HFFc6 (cell line): ENCODE measurements at regions not wholly inside any gene's neighbourhood (a gene's known extent, or its start where the extent isn't known, plus 50 kb on each side); places are given as distances from the start of the nearest gene placed in this dataset.
"Not testable (repeated sequence)": the region's sequence is repeated elsewhere in the genome, so short reads cannot be mapped to it uniquely, and the experiment has no call there.

Source experiments
- DNase-seq: peaks from one replicate; pipeline ENCODE4 v3.0.0-alpha.2; 2018
- H3K27ac Mint-ChIP-seq: 2 replicates; pipeline ENCODE4 v1.8.0; 2020; ENCODE audit warnings: mild to moderate bottlenecking, mixed read lengths
- H3K27me3 Mint-ChIP-seq: 2 replicates; pipeline ENCODE4 v1.8.0; 2021; ENCODE audit warnings: mild to moderate bottlenecking, moderate library complexity, mixed read lengths; ENCODE audit not compliant: insufficient read depth
- H3K36me3 Mint-ChIP-seq: 2 replicates; pipeline ENCODE4 v1.8.0; 2021; ENCODE audit warnings: low read depth, mixed read lengths
- H3K4me1 Mint-ChIP-seq: 2 replicates; pipeline ENCODE4 v1.8.0; 2020; ENCODE audit warnings: low read depth, mixed read lengths
- H3K4me3 Mint-ChIP-seq: 2 replicates; pipeline ENCODE4 v1.8.0; 2020; ENCODE audit warnings: mild to moderate bottlenecking, moderate library complexity, mixed read lengths
- H3K9me3 Mint-ChIP-seq: 2 replicates; pipeline ENCODE4 v1.8.0; 2020; ENCODE audit warnings: mild to moderate bottlenecking, mixed read lengths
- TF ChIP-seq, protein P1 (sequence below): fragments of 200-600 bp; sonication (generic); IDR thresholded peaks from 2 replicates; pipeline ENCODE4 v1.5.0; 2021; ENCODE audit warnings: antibody characterized with exemption, mild to moderate bottlenecking

DNA sequence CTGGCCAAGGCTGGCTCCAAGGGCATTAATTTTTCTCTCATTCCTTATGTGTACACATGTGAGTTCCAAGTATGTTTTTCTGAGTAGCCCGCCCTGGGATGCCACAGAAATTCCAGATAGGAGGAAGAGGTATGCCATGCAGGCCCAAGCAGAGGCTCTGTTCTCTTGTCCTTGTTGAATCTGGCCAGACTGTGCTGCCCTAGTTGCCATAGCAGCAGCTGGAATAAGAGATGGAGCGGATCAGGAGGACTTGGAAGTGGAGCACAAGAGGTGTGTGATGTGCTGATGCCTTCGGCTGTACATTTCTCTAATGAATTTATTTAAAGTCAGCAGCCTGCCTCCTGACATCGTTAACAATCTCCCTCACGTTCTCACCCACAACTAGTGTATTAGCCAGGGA is 235.6 kb upstream of the RPS23 start:
- no peaks in the 10 kb centered on the region for H3K9me3 Mint-ChIP-seq
- H3K4me1 Mint-ChIP-seq, result no peaks in the 10 kb centered on the region
- peaks cover 1% of the 10 kb centered on the region for H3K27me3 Mint-ChIP-seq
- no peaks in the 10 kb centered on the region for H3K36me3 Mint-ChIP-seq
- no peak overlapping the region for H3K4me3 Mint-ChIP-seq
- TF ChIP-seq, protein P1, sequence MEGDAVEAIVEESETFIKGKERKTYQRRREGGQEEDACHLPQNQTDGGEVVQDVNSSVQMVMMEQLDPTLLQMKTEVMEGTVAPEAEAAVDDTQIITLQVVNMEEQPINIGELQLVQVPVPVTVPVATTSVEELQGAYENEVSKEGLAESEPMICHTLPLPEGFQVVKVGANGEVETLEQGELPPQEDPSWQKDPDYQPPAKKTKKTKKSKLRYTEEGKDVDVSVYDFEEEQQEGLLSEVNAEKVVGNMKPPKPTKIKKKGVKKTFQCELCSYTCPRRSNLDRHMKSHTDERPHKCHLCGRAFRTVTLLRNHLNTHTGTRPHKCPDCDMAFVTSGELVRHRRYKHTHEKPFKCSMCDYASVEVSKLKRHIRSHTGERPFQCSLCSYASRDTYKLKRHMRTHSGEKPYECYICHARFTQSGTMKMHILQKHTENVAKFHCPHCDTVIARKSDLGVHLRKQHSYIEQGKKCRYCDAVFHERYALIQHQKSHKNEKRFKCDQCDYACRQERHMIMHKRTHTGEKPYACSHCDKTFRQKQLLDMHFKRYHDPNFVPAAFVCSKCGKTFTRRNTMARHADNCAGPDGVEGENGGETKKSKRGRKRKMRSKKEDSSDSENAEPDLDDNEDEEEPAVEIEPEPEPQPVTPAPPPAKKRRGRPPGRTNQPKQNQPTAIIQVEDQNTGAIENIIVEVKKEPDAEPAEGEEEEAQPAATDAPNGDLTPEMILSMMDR, result no peak
- no peak overlapping the region for H3K27ac Mint-ChIP-seq
- no peak for DNase-seq

DNA sequence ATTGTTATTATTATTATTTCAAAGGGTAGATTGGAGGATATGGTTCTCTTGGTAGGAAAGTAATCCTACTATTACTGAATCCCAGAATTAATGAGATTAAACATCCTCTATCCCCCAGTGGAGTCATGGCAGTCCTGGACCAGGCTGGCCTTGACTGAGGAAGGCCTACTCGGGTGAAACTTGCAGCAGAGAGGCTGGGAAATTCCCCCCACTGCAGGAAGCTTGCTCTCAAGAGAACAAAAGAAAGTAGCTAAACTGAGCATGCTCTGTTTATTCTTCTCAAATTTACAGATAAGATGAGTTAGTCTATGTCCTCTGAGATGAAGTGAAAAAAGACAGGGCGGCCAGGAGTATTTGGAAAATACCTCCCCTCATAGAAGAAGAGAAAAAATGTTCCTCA is 233.9 kb upstream of the RPS23 start:
- no peaks in the 10 kb centered on the region for H3K36me3 Mint-ChIP-seq
- H3K4me1 Mint-ChIP-seq, result no peaks in the 10 kb centered on the region
- H3K9me3 Mint-ChIP-seq, result no peaks in the 10 kb centered on the region
- H3K27ac Mint-ChIP-seq, result no peak overlapping the region
- no peak for DNase-seq
- TF ChIP-seq, protein P1, result no peak
- no peaks in the 10 kb centered on the region; the same call in 1 of the 2 replicates for H3K27me3 Mint-ChIP-seq
- no peak overlapping the region for H3K4me3 Mint-ChIP-seq

DNA sequence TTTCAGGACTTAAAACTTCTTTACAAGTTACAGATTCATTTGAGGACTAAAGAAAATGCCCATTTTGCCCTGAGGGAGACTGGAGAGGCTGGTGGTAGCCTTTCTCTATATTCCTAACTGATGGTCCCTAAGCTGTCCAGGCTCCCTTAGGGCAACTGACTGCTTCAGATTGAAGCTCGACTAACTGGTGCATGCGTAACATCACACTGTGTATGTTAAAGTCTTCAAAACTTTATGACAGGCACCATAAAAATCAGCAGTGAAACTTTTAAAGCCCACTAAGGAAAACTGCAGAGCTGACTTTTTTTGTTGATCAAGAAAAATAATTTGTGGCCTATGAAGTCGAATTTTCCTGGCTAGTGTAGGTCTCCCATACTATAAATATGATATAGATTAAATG is 233.0 kb upstream of the RPS23 start:
- no peak overlapping the region for H3K27ac Mint-ChIP-seq

DNA sequence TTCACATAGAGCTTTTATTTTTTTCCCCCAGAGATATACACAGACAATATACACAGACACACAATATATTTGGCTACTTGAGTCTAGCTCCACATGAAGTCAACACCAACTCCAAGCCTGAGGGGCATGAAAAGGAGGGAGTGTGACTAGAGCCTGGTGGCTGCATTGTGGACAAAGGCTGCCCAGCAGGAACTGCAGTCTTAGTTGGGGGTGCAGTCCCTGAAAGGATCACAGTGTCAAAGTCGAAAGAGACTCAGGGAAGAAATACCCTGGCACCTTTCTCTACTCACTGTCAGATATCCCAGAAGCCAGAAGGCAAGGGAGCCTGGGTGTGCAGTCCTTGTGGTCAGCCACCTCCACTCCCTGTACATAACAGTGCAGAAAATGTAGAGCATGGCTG is 231.6 kb upstream of the RPS23 start:
- H3K4me1 Mint-ChIP-seq, result no peaks in the 10 kb centered on the region
- no peaks in the 10 kb centered on the region; the same call in 1 of the 2 replicates for H3K27me3 Mint-ChIP-seq
- H3K27ac Mint-ChIP-seq, result no peak overlapping the region
- H3K4me3 Mint-ChIP-seq, result no peak overlapping the region
- TF ChIP-seq, protein P1, result no peak
- peaks cover 4% of the 10 kb centered on the region; the same call in 1 of the 2 replicates for H3K9me3 Mint-ChIP-seq
- no peaks in the 10 kb centered on the region for H3K36me3 Mint-ChIP-seq
- DNase-seq, result no peak

More for the DNA sequence above, 233.0 kb upstream of the RPS23 start:
- no peaks in the 10 kb centered on the region; the same call in 1 of the 2 replicates for H3K27me3 Mint-ChIP-seq
- DNase-seq, result no peak
- no peak overlapping the region for H3K4me3 Mint-ChIP-seq
- H3K36me3 Mint-ChIP-seq, result no peaks in the 10 kb centered on the region
- H3K4me1 Mint-ChIP-seq, result no peaks in the 10 kb centered on the region
- H3K9me3 Mint-ChIP-seq, result peaks cover 4% of the 10 kb centered on the region; the same call in 1 of the 2 replicates
- TF ChIP-seq, protein P1, result no peak

DNA sequence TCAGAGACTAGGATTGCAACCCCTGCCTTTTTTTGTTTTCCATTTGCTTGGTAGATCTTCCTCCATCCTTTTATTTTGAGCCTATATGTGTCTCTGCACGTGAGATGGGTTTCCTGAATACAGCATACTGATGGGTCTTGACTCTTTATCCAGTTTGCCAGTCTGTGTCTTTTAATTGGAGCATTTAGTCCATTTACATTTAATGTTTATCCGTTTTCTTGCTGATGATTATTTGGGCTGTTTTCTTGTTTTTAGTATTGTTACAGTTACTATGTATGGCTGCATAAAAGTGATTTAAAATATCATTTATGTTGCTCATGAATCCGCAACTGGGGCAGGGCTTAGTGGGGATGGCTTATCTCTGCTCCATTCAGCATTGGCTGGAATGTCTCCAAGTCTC is 228.2 kb upstream of the RPS23 start:
- H3K27me3 Mint-ChIP-seq, H3K9me3 Mint-ChIP-seq, H3K27ac Mint-ChIP-seq, H3K4me1 Mint-ChIP-seq, DNase-seq, H3K36me3 Mint-ChIP-seq, H3K4me3 Mint-ChIP-seq: not testable (repeated sequence)

DNA sequence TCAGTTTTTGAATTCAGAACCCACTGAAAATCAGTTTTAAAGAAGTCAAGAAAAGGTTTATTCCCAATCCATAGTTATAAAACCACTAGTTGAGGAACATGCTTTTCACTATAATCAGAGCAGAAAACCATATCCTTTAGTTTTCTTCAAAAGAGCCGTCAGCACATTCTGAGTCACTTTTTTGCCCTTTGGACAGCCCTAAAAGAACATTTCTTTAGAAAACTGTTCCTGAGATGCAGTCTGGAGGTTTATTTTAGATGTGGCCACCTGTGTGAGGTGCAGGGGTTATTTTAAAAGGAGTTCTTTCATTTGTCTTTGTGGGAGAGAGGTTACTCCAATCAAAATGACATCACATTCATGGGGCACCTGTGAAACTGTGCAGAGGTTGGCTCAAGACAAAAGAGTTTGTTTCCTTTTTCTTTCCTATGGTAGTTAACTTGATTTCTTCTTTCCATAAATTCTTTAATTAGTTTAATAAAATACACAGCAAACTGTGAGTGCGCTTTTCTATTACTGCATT is 221.6 kb upstream of the RPS23 start:
- TF ChIP-seq, protein P1, result no peak
- Mint-ChIP-seq H3K27ac (no peak overlapping the region), H3K4me1 (no peaks in the 10 kb centered on the region), H3K36me3 (no peaks in the 10 kb centered on the region), H3K27me3 (peaks cover 7% of the 10 kb centered on the region), H3K9me3 (no peaks in the 10 kb centered on the region), H3K4me3 (no peak overlapping the region)
- DNase-seq, result no peak
